ENCODE measurements at regions not wholly inside any gene's neighbourhood (a gene's known extent, or its start where the extent isn't known, plus 50 kb on each side); places are given as distances from the start of the nearest gene placed in this dataset.

DNA sequence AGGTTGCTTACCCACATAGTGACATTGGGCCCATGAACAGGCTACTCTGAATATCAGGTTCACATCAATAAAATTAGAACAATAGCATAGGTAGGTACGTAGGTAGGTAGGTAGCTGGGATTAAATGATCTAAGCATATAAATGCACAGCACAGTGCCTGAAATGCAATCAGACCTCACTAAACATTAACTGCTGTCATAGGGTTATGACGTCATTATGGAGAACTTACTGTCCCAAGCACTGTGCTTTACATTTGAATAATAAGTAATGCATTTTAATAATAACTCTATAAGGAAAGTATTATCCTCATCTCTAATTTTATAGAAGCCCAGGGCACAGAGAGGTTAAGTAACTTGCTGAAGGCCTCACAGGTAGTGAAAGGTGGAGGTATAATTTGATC is 112.5 kb downstream of the RPS24 start:
- H3K9me3 ChIP-seq (ENCODE audit: low read length): no peaks in the 10 kb centered on the region
- no peaks in the 10 kb centered on the region for H3K79me2 ChIP-seq (ENCODE audit: insufficient read depth, low read depth, low read length)
- H3K9me2 ChIP-seq (ENCODE audit: insufficient read depth, low read length): no peaks in the 10 kb centered on the region
- H3K27ac ChIP-seq (ENCODE audit: low read depth, low read length, poor library complexity, severe bottlenecking): no peak overlapping the region
- BruUV-seq (replicated peaks): no TSS peak
- H3K36me3 ChIP-seq (ENCODE audit: insufficient read depth, low read length): no peaks in the 10 kb centered on the region
- H4K20me1 ChIP-seq (ENCODE audit: insufficient read depth, low read length): no peaks in the 10 kb centered on the region
- intact Hi-C loops (cut with micrococcal nuclease; ENCODE audit: unreplicated experiment): no loop called here
- no peak for DNase-seq (ENCODE audit: low spot score)
- CTCF ChIA-PET (ENCODE audit: unreplicated experiment): no interaction called here
- H3K4me2 ChIP-seq (ENCODE audit: low read length): no peak overlapping the region
- H3K4me3 ChIP-seq (ENCODE audit: low read depth, low read length, poor library complexity, severe bottlenecking): no peak overlapping the region
- no peaks in the 10 kb centered on the region for H3K4me1 ChIP-seq (ENCODE audit: insufficient read depth, low read length, poor library complexity, severe bottlenecking)
- POLR2A ChIA-PET: no interaction called here
- no peak overlapping the region for H2AFZ ChIP-seq (ENCODE audit: low read length)
- TF ChIP-seq EZH2phosphoT487 (IDR thresholded peaks at IDR 0.05; ENCODE audit: borderline replicate concordance, low read depth, low read length): no peak
- TF ChIP-seq, protein P1, sequence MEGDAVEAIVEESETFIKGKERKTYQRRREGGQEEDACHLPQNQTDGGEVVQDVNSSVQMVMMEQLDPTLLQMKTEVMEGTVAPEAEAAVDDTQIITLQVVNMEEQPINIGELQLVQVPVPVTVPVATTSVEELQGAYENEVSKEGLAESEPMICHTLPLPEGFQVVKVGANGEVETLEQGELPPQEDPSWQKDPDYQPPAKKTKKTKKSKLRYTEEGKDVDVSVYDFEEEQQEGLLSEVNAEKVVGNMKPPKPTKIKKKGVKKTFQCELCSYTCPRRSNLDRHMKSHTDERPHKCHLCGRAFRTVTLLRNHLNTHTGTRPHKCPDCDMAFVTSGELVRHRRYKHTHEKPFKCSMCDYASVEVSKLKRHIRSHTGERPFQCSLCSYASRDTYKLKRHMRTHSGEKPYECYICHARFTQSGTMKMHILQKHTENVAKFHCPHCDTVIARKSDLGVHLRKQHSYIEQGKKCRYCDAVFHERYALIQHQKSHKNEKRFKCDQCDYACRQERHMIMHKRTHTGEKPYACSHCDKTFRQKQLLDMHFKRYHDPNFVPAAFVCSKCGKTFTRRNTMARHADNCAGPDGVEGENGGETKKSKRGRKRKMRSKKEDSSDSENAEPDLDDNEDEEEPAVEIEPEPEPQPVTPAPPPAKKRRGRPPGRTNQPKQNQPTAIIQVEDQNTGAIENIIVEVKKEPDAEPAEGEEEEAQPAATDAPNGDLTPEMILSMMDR (conservative IDR thresholded peaks at IDR 0.05; ENCODE audit: low read length): no peak

DNA sequence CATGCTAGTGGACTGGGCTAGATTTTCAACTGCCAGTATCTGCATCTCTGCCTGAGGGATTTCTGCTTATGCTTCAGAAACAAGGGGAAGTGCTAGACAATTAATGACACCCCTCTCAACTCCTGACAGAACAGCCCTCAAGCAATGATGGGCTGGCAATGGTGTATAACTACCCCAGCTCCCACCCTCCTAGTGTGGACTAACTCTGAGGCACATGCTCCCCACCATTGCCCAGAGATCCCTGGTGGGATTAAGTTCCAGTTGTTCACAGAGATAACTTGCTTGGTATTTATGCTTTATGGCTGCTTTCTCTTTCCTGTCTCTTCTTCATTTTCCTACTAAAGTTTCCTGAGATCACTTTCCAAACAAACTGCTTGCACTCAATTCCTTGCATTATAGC is 113.5 kb downstream of the RPS24 start:
- H3K9me2 ChIP-seq (ENCODE audit: insufficient read depth, low read length): no peaks in the 10 kb centered on the region
- no TSS peak for BruUV-seq (replicated peaks)
- no peak overlapping the region for H3K4me3 ChIP-seq (ENCODE audit: low read depth, low read length, poor library complexity, severe bottlenecking)
- H3K79me2 ChIP-seq (ENCODE audit: insufficient read depth, low read depth, low read length): no peaks in the 10 kb centered on the region
- no peaks in the 10 kb centered on the region for H3K36me3 ChIP-seq (ENCODE audit: insufficient read depth, low read length)
- DNase-seq (ENCODE audit: low spot score): no peak
- intact Hi-C loops (cut with micrococcal nuclease; ENCODE audit: unreplicated experiment): no loop called here
- no peaks in the 10 kb centered on the region for H4K20me1 ChIP-seq (ENCODE audit: insufficient read depth, low read length)
- ChIA-PET CTCF (ENCODE audit: unreplicated experiment) (no interaction called here), POLR2A (no interaction called here)
- no peak overlapping the region for H3K4me2 ChIP-seq (ENCODE audit: low read length)
- no peak for TF ChIP-seq EZH2phosphoT487 (IDR thresholded peaks at IDR 0.05; ENCODE audit: borderline replicate concordance, low read depth, low read length)
- TF ChIP-seq, protein P1 (conservative IDR thresholded peaks at IDR 0.05; ENCODE audit: low read length): no peak
- H2AFZ ChIP-seq (ENCODE audit: low read length): no peak overlapping the region
- H3K4me1 ChIP-seq (ENCODE audit: insufficient read depth, low read length, poor library complexity, severe bottlenecking): no peaks in the 10 kb centered on the region
- H3K9me3 ChIP-seq (ENCODE audit: low read length): no peaks in the 10 kb centered on the region
- H3K27ac ChIP-seq (ENCODE audit: low read depth, low read length, poor library complexity, severe bottlenecking): no peak overlapping the region

DNA sequence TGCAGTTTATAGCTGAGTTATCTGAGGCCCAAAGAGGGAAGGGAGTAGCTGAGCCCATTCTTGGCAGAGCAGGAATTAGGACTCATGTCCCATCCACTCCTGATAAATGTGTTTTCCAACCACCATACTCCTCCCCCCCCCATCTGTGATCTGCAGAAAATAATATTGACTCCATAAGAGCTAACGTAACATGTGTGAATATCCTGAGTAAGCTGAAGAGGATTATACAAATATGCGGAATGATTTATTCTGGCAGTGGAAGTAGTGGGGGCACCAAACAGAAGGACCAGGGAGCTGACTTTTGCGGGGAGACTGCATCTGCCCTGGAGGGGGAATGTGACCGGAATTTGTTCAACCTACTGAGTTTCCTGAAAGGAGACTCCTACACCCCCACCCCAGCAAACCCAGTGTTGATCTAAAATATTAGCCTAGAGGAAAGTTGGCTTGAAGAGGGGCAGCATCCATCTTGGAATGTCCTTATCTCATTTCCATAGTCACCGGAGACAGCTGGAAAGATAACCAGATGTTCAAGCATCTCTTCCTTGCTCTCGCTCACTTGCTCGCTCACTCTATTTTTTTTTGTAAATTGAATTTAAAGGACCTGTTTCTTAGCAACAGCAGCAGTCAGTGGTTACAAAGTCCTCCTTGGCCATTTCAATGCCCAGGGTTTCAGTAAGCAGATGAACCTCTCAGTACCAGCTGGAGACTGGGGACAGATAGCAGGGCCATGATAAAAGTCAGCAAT is 114.7 kb downstream of the RPS24 start:
- Histone ChIP-seq H3K27ac (ENCODE audit: low read depth, low read length, poor library complexity, severe bottlenecking) (no peak overlapping the region), H4K20me1 (ENCODE audit: insufficient read depth, low read length) (no peaks in the 10 kb centered on the region), H3K4me1 (ENCODE audit: insufficient read depth, low read length, poor library complexity, severe bottlenecking) (no peaks in the 10 kb centered on the region), H3K36me3 (ENCODE audit: insufficient read depth, low read length) (no peaks in the 10 kb centered on the region), H3K4me3 (ENCODE audit: low read depth, low read length, poor library complexity, severe bottlenecking) (no peak overlapping the region), H3K9me3 (ENCODE audit: low read length) (no peaks in the 10 kb centered on the region), H3K79me2 (ENCODE audit: insufficient read depth, low read depth, low read length) (no peaks in the 10 kb centered on the region), H3K4me2 (ENCODE audit: low read length) (no peak overlapping the region), H2AFZ (ENCODE audit: low read length) (no peak overlapping the region), H3K9me2 (ENCODE audit: insufficient read depth, low read length) (no peaks in the 10 kb centered on the region)
- ChIA-PET POLR2A (interaction anchor here (0.5 kb wide), 1 partner anchor 34 kb away, joined by 3 read pairs; no protein-coding TSS in a partner anchor), CTCF (ENCODE audit: unreplicated experiment) (no interaction called here)
- intact Hi-C loops (cut with micrococcal nuclease; ENCODE audit: unreplicated experiment): no loop called here
- BruUV-seq (replicated peaks): no TSS peak
- no peak for DNase-seq (ENCODE audit: low spot score)
- TF ChIP-seq, protein P1 (conservative IDR thresholded peaks at IDR 0.05; ENCODE audit: low read length): no peak
- TF ChIP-seq EZH2phosphoT487 (IDR thresholded peaks at IDR 0.05; ENCODE audit: borderline replicate concordance, low read depth, low read length): no peak

Data from OCI-LY7 (cell line).